Liver (tissue), 8 donors: ENCODE measurements at regions not wholly inside any gene's neighbourhood (a gene's known extent, or its start where the extent isn't known, plus 50 kb on each side); places are given as distances from the start of the nearest gene placed in this dataset.

Experiments used
- DNase-seq: peaks from one replicate; pipeline ENCODE4 v3.0.0-alpha.2; 2017; ENCODE audit warnings: low spot score
- H3K27ac ChIP-seq, 2 donors: one replicate each; pipeline ENCODE4 v1.7.0; 2013; ENCODE audit warnings: inconsistent platforms in 2 of 2, low read length in 2 of 2, control low read depth in 1 of 2, low read depth in 1 of 2, mild to moderate bottlenecking in 1 of 2
- H3K27me3 ChIP-seq, 4 donors: one replicate each; pipeline versions ENCODE4 v1.6.1 to v1.7.0; 2013; ENCODE audit warnings: low read length in 3 of 4, inconsistent platforms in 1 of 4, mild to moderate bottlenecking in 1 of 4, moderate library complexity in 1 of 4; ENCODE audit not compliant: control insufficient read depth in 4 of 4, insufficient read depth in 4 of 4
- H3K36me3 ChIP-seq, 4 donors: one replicate each; pipeline versions ENCODE4 v1.6.1 to v1.7.0; 2013; ENCODE audit warnings: low read length in 3 of 4, mild to moderate bottlenecking in 3 of 4, low read depth in 1 of 4, moderate library complexity in 1 of 4; ENCODE audit not compliant: control insufficient read depth in 4 of 4, insufficient read depth in 3 of 4
- H3K4me1 ChIP-seq, 4 donors: one replicate each; pipeline versions ENCODE4 v1.6.1 to v1.7.0; 2013; ENCODE audit warnings: low read length in 3 of 4, mild to moderate bottlenecking in 3 of 4, moderate library complexity in 1 of 4; ENCODE audit not compliant: control insufficient read depth in 4 of 4, insufficient read depth in 4 of 4
- H3K4me3 ChIP-seq, 3 donors: one replicate each; pipeline versions ENCODE4 v1.6.1 to v1.7.0; 2013; ENCODE audit warnings: low read length in 3 of 3, control low read depth in 1 of 3, low read depth in 1 of 3, mild to moderate bottlenecking in 1 of 3
- H3K9ac ChIP-seq, 2 donors: one replicate each; pipeline ENCODE4 v1.7.0; 2013; ENCODE audit warnings: low read length in 2 of 2, mild to moderate bottlenecking in 2 of 2, moderate library complexity in 2 of 2, control low read depth in 1 of 2, low read depth in 1 of 2
- H3K9me3 ChIP-seq, 4 donors: one replicate each; pipeline versions ENCODE4 v1.6.1 to v1.7.0; 2013; ENCODE audit warnings: low read length in 3 of 4; ENCODE audit not compliant: control insufficient read depth in 4 of 4
- ATF3 ChIP-seq: IDR thresholded peaks from 2 replicates; pipeline ENCODE4 v1.6.1; 2016; ENCODE audit warnings: antibody characterized with exemption
- EGR1 ChIP-seq, 2 donors: IDR thresholded peaks; 2 replicates each; pipeline ENCODE4 v1.6.1; 2016 to 2018; ENCODE audit warnings: antibody characterized with exemption in 2 of 2, low read depth in 2 of 2
- FOXA1 ChIP-seq: IDR thresholded peaks from 2 replicates; pipeline ENCODE4 v1.6.1; 2016; ENCODE audit warnings: antibody characterized with exemption
- FOXA2 ChIP-seq: IDR thresholded peaks from 2 replicates; pipeline ENCODE4 v1.6.1; 2016; ENCODE audit warnings: antibody characterized with exemption
- GABPA ChIP-seq, 2 donors: IDR thresholded peaks in 1 of 2; conservative IDR thresholded peaks in 1 of 2; 2 replicates each; pipeline ENCODE4 v1.6.1; 2016; ENCODE audit warnings: antibody characterized with exemption in 2 of 2, mild to moderate bottlenecking in 1 of 2, moderate library complexity in 1 of 2
- HNF4A ChIP-seq, 2 donors: conservative IDR thresholded peaks; 2 replicates each; pipeline ENCODE4 v1.6.1; 2016; ENCODE audit warnings: antibody characterized with exemption in 2 of 2, mild to moderate bottlenecking in 2 of 2
- HNF4G ChIP-seq: IDR thresholded peaks from 2 replicates; pipeline ENCODE4 v1.6.1; 2016; ENCODE audit warnings: antibody characterized with exemption
- JUND ChIP-seq, 2 donors: IDR thresholded peaks; 2 replicates each; pipeline ENCODE4 v1.6.1; 2016; ENCODE audit warnings: antibody characterized with exemption in 2 of 2
- MAX ChIP-seq: IDR thresholded peaks from 2 replicates; pipeline ENCODE4 v1.6.1; 2016; ENCODE audit warnings: antibody characterized with exemption
- NR2F2 ChIP-seq: IDR thresholded peaks from 2 replicates; pipeline ENCODE4 v1.6.1; 2016; ENCODE audit warnings: antibody characterized with exemption
- RAD21 ChIP-seq, 2 donors: IDR thresholded peaks; 2 replicates each; pipeline ENCODE4 v1.6.1; 2016; ENCODE audit warnings: antibody characterized with exemption in 2 of 2, mild to moderate bottlenecking in 2 of 2
- RXRA ChIP-seq, 2 donors: IDR thresholded peaks; 2 replicates each; pipeline ENCODE4 v1.6.1; 2017 to 2018; ENCODE audit warnings: antibody characterized with exemption in 2 of 2, mild to moderate bottlenecking in 1 of 2
- SP1 ChIP-seq: IDR thresholded peaks from 2 replicates; pipeline ENCODE4 v1.6.1; 2018; ENCODE audit warnings: antibody characterized with exemption, mild to moderate bottlenecking
- TAF1 ChIP-seq: conservative IDR thresholded peaks from 2 replicates; pipeline ENCODE4 v1.6.1; 2016; ENCODE audit warnings: antibody characterized with exemption, mild to moderate bottlenecking
- YY1 ChIP-seq: IDR thresholded peaks from 2 replicates; pipeline ENCODE4 v1.6.1; 2016; ENCODE audit warnings: antibody characterized with exemption, mild to moderate bottlenecking
- WGBS: extraction: QIAGEN DNeasy Blood & Tissue Kit; methylation state at CpG from one replicate; pipeline ENCODE4 v1.1.7; 2013; 5-methylcytosine and 5-hydroxymethylcytosine counted together
- TF ChIP-seq, protein P1 (sequence below): fragments of 150-350 bp; IDR thresholded peaks from 2 replicates; pipeline ENCODE4 v1.5.1; 2017; ENCODE audit warnings: improper control_type of control experiment, low read depth, low read length; ENCODE audit not compliant: missing input control
- TF ChIP-seq, protein P2 (sequence below): IDR thresholded peaks from 2 replicates; pipeline ENCODE4 v1.6.1; 2016; ENCODE audit warnings: antibody characterized with exemption
- TF ChIP-seq, protein P3 (sequence below): IDR thresholded peaks from 2 replicates; pipeline ENCODE4 v1.6.1; 2016; ENCODE audit warnings: antibody characterized with exemption, mild to moderate bottlenecking
- donor health status: healthy.
- donor health status: healthy.
- donor health status: healthy.
- donor health status: healthy.
- donor health status: healthy.

- no peak overlapping the region for H3K4me3 ChIP-seq
- no peaks in the 10 kb centered on the region for H3K36me3 ChIP-seq
- H3K9ac ChIP-seq, result no peak overlapping the region
- DNase-seq, result no peak
- 87% methylated on average over 8 of the region's 8 CpGs for WGBS
- TF ChIP-seq JUND (IDR thresholded peaks at IDR 0.05) (no peak), RXRA (IDR thresholded peaks at IDR 0.05) (no peak), MAX (no peak), NR2F2 (no peak), GABPA (IDR thresholded peaks at IDR 0.05 in 1 of 2, conservative IDR thresholded peaks at IDR 0.05 in 1 of 2) (no peak), ATF3 (no peak), TAF1 (no peak), SP1 (no peak), YY1 (no peak), HNF4A (conservative IDR thresholded peaks at IDR 0.05) (no peak), EGR1 (IDR thresholded peaks at IDR 0.05; ENCODE audit: low read depth in 2 of 2) (no peak), RAD21 (IDR thresholded peaks at IDR 0.05) (no peak), FOXA2 (no peak), FOXA1 (no peak)
- TF ChIP-seq, protein P1, sequence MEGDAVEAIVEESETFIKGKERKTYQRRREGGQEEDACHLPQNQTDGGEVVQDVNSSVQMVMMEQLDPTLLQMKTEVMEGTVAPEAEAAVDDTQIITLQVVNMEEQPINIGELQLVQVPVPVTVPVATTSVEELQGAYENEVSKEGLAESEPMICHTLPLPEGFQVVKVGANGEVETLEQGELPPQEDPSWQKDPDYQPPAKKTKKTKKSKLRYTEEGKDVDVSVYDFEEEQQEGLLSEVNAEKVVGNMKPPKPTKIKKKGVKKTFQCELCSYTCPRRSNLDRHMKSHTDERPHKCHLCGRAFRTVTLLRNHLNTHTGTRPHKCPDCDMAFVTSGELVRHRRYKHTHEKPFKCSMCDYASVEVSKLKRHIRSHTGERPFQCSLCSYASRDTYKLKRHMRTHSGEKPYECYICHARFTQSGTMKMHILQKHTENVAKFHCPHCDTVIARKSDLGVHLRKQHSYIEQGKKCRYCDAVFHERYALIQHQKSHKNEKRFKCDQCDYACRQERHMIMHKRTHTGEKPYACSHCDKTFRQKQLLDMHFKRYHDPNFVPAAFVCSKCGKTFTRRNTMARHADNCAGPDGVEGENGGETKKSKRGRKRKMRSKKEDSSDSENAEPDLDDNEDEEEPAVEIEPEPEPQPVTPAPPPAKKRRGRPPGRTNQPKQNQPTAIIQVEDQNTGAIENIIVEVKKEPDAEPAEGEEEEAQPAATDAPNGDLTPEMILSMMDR, result no peak
- TF ChIP-seq, protein P2, sequence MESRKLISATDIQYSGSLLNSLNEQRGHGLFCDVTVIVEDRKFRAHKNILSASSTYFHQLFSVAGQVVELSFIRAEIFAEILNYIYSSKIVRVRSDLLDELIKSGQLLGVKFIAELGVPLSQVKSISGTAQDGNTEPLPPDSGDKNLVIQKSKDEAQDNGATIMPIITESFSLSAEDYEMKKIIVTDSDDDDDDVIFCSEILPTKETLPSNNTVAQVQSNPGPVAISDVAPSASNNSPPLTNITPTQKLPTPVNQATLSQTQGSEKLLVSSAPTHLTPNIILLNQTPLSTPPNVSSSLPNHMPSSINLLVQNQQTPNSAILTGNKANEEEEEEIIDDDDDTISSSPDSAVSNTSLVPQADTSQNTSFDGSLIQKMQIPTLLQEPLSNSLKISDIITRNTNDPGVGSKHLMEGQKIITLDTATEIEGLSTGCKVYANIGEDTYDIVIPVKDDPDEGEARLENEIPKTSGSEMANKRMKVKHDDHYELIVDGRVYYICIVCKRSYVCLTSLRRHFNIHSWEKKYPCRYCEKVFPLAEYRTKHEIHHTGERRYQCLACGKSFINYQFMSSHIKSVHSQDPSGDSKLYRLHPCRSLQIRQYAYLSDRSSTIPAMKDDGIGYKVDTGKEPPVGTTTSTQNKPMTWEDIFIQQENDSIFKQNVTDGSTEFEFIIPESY, result no peak
- TF ChIP-seq, protein P3, sequence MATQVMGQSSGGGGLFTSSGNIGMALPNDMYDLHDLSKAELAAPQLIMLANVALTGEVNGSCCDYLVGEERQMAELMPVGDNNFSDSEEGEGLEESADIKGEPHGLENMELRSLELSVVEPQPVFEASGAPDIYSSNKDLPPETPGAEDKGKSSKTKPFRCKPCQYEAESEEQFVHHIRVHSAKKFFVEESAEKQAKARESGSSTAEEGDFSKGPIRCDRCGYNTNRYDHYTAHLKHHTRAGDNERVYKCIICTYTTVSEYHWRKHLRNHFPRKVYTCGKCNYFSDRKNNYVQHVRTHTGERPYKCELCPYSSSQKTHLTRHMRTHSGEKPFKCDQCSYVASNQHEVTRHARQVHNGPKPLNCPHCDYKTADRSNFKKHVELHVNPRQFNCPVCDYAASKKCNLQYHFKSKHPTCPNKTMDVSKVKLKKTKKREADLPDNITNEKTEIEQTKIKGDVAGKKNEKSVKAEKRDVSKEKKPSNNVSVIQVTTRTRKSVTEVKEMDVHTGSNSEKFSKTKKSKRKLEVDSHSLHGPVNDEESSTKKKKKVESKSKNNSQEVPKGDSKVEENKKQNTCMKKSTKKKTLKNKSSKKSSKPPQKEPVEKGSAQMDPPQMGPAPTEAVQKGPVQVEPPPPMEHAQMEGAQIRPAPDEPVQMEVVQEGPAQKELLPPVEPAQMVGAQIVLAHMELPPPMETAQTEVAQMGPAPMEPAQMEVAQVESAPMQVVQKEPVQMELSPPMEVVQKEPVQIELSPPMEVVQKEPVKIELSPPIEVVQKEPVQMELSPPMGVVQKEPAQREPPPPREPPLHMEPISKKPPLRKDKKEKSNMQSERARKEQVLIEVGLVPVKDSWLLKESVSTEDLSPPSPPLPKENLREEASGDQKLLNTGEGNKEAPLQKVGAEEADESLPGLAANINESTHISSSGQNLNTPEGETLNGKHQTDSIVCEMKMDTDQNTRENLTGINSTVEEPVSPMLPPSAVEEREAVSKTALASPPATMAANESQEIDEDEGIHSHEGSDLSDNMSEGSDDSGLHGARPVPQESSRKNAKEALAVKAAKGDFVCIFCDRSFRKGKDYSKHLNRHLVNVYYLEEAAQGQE, result no peak
- no peaks in the 10 kb centered on the region for H3K27me3 ChIP-seq
- H3K9me3 ChIP-seq, result no peaks in the 10 kb centered on the region
- no peak overlapping the region for H3K27ac ChIP-seq
- no peaks in the 10 kb centered on the region for H3K4me1 ChIP-seq
These were observed 95.3 kb upstream of the TEX51 start for GRCh38 chr2:126803434-126803775.

GRCh38 chr2:126804347-126804746 lies 94.3 kb upstream of the TEX51 start:
- no peaks in the 10 kb centered on the region for H3K9me3 ChIP-seq
- no peak overlapping the region for H3K9ac ChIP-seq
- H3K4me1 ChIP-seq, result no peaks in the 10 kb centered on the region
- no peak for DNase-seq
- no peaks in the 10 kb centered on the region for H3K36me3 ChIP-seq
- H3K27ac ChIP-seq, result no peak overlapping the region
- H3K27me3 ChIP-seq, result no peaks in the 10 kb centered on the region
- H3K4me3 ChIP-seq, result no peak overlapping the region
- WGBS, result 90% methylated on average over 17 of the region's 17 CpGs
- TF ChIP-seq HNF4A (conservative IDR thresholded peaks at IDR 0.05), result no peak
- TF ChIP-seq GABPA (IDR thresholded peaks at IDR 0.05 in 1 of 2, conservative IDR thresholded peaks at IDR 0.05 in 1 of 2), result no peak
- no peak for TF ChIP-seq HNF4G
- no peak for TF ChIP-seq RXRA (IDR thresholded peaks at IDR 0.05)
- TF ChIP-seq MAX, result no peak
- TF ChIP-seq YY1, result no peak
- TF ChIP-seq, protein P2, result no peak
- TF ChIP-seq TAF1, result no peak
- no peak for TF ChIP-seq JUND (IDR thresholded peaks at IDR 0.05)
- TF ChIP-seq, protein P1, result no peak
- no peak for TF ChIP-seq FOXA1
- TF ChIP-seq FOXA2, result no peak
